ENCODE measurements at regions not wholly inside any gene's neighbourhood (a gene's known extent, or its start where the extent isn't known, plus 50 kb on each side); places are given as distances from the start of the nearest gene placed in this dataset.
"Not testable (repeated sequence)": the region's sequence is repeated elsewhere in the genome, so short reads cannot be mapped to it uniquely, and the experiment has no call there.

- DNase-seq: not testable (repeated sequence)
Measured at GRCh38 chr6:4725136-4725760, 51.0 kb upstream of the CDYL start.

GRCh38 chr6:4724727-4725126 is 51.5 kb upstream of the CDYL start:
- DNase-seq: not testable (repeated sequence)

GRCh38 chr6:4723383-4723782 is 52.8 kb upstream of the CDYL start:
- DNase-seq: no peak

- DNase-seq: not testable (repeated sequence)
Measured at GRCh38 chr6:4721368-4721767, 54.8 kb upstream of the CDYL start.

GRCh38 chr6:4719491-4719890 is 56.7 kb upstream of the CDYL start:
- DNase-seq: no peak

- DNase-seq: no peak
Measured at GRCh38 chr6:4717856-4718255, 58.3 kb upstream of the CDYL start.

GRCh38 chr6:4717124-4717523 is 59.1 kb upstream of the CDYL start:
- DNase-seq: no peak

- DNase-seq: no peak
Measured at GRCh38 chr6:4714961-4715501, 61.2 kb upstream of the CDYL start.

GRCh38 chr6:4712291-4712690 is 63.9 kb upstream of the CDYL start:
- DNase-seq: no peak

- no peak for DNase-seq
Measured at GRCh38 chr6:4707011-4707410, 69.2 kb upstream of the CDYL start.

- DNase-seq: no peak
Measured at GRCh38 chr6:4705809-4706208, 70.4 kb upstream of the CDYL start.

- no peak for DNase-seq
Measured at GRCh38 chr6:4703382-4703781, 72.8 kb upstream of the CDYL start.

GRCh38 chr6:4698901-4699659 is 77.1 kb upstream of the CDYL start:
- DNase-seq: peak; percentile 30

GRCh38 chr6:4693173-4693970 is 82.8 kb upstream of the CDYL start:
- DNase-seq: no peak

GRCh38 chr6:4692664-4693063 is 83.5 kb upstream of the CDYL start:
- no peak for DNase-seq

GRCh38 chr6:4687989-4688947 is 87.9 kb upstream of the CDYL start:
- DNase-seq: no peak

- no peak for DNase-seq
Measured at GRCh38 chr6:4687656-4687988, 88.6 kb upstream of the CDYL start.

GRCh38 chr6:4682431-4683097 is 93.6 kb upstream of the CDYL start:
- DNase-seq: no peak

- DNase-seq: no peak
Measured at GRCh38 chr6:4678506-4679300, 97.5 kb upstream of the CDYL start.

GRCh38 chr6:4677751-4678065 is 98.5 kb upstream of the CDYL start:
- no peak for DNase-seq

Data from NCI-H1048 (cell line).